SK-MEL-5 (cell line): ENCODE measurements at regions not wholly inside any gene's neighbourhood (a gene's known extent, or its start where the extent isn't known, plus 50 kb on each side); places are given as distances from the start of the nearest gene placed in this dataset.
"Not testable (repeated sequence)": the region's sequence is repeated elsewhere in the genome, so short reads cannot be mapped to it uniquely, and the experiment has no call there.

Experiments used
- DNase-seq: peaks from one replicate; pipeline ENCODE4 v3.0.0-alpha.2; 2016; ENCODE audit warnings: low read depth, low spot score
- in situ Hi-C: cut with HindIII; loops from 2 replicates; pipeline ENCODE4 v1.10.0; 2016; ENCODE audit warnings: low sequenced_read_pairs, high pct_unique_total_duplicates, low pct_unique_long_range_greater_than_20kb

DNA sequence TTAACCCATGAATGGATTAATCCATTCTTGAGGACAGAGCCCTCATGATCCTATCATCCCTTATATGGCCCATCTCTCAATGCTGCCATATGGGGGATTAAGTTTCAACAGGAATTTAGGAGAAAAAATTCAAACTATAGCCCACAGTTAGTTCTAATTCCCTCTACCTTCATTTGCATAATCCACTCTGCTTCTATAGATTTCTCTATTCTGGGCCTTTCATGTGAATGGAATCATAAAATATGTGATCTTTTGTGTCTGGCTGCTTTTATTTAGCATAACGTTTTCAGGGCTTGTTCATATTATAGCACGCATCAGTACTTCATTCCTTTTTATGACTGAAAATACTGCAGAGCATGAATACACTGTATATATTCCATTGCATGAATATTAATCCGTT lies 55.4 kb downstream of the CTSL start:
- in situ Hi-C loops, result no loop called here

DNA sequence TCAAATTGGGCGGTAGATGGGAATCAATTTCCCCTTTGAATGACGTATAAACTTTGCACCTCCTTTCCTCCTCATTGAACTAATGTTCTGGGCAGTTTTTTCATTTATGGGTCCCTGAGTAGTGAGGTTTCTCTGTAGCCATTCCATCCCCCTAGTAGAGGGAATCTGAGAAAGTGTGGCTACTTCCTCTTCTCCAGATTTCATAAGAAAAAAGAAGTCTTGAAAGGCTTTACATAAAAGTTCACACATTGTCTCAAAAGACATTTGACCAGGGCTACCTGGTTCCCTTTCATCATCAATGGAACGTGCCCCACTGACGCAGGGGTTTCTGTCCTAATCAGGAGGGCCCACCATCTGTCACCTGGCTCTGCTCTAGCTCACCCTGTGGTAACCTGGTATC lies 57.3 kb downstream of the CTSL start:
- in situ Hi-C loops, result no loop called here
- DNase-seq, result no peak

More for the DNA sequence above, 55.4 kb downstream of the CTSL start:
- no peak for DNase-seq

DNA sequence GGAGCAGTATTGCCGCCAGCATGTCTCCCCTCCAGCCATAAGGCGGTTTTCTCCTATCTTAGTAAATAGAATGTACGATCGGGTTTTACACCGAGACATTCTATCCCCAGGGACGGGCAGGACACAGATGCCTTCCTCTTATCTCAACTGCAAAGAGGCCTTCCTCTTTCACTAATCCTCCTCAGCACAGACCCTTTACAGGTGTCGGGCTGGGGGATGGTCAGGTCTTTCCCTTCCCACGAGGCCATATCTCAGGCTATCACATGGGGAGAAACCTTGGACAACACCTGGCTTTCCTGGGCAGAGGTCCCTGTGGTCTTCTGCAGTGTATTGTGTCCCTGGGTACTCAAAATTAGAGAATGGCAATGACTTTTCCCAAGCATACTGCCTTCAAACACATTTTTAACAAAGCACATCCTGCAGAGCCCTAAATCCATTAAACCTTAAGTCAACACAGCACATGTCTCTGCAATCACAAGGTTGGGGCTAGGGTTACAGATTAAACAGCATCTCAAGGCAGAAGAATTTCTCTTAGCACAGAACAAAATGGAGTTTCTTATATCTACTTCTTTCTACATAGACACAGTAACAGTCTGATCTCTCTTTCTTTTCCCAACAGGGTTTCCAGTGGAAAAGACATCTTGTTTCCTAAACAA lies 59.5 kb downstream of the CTSL start:
- in situ Hi-C loops, result not testable (repeated sequence)

DNA sequence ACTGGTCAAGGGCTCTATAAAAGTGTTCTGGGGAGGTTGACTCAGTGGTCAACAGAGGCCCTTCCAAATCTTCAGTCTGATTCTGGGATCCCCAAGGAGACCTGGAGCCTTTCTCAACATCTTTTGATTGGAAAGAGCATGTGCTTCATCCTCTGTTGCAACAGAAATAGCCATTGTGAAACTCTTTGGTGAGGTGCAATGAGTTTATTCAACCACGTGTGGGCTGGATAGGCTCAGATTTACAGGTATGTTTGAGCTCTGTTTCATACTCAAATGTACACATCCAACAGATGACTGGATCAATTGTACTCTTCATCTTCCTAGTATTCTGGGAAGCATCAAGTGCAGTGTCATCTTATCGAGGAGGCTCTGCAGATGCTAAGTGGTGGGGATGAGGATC lies 60.5 kb downstream of the CTSL start:
- in situ Hi-C loops, result no loop called here
- DNase-seq, result no peak

More for the DNA sequence above, 59.5 kb downstream of the CTSL start:
- not testable (repeated sequence) for DNase-seq

DNA sequence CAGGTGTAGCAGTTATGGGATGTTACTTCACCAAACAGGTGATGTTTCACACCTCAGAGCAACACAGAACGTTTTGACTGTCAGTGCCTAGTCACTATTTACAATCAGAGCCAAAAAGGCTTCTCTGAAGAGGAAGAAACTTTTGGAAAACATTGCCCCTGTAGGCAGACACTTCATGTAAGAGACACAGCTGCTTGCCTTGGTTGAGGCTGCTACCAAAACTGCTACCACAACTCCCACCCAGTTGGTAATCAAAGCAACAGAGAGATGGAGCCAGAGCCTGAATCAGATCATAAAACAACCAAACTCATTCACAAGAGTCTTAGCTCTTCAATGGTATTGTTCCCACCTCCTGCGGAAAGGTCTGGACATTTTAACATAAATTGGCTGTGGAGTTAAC lies 61.0 kb downstream of the CTSL start:
- in situ Hi-C loops, result no loop called here
- DNase-seq, result no peak

DNA sequence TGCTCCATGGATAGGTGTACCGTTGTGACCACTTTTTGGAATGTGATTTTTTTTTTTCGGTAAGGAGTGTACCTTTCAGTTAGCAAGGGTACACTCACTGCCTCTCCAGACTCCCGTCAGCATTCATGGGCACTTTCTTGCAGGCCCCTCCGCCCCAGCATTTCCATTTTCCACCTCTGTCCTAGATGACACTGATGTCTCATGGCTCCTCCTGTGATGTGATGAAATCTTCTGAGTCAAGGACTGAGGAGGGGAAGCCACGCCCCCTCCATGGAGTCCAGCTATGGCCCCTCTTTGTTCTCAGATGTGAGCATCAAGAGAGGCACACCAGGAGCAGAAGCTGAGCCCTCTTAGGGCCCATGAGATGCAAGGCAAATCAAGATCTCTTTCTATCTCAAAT lies 61.8 kb downstream of the CTSL start:
- peak; percentile 18 for DNase-seq
- in situ Hi-C loops, result no loop called here

DNA sequence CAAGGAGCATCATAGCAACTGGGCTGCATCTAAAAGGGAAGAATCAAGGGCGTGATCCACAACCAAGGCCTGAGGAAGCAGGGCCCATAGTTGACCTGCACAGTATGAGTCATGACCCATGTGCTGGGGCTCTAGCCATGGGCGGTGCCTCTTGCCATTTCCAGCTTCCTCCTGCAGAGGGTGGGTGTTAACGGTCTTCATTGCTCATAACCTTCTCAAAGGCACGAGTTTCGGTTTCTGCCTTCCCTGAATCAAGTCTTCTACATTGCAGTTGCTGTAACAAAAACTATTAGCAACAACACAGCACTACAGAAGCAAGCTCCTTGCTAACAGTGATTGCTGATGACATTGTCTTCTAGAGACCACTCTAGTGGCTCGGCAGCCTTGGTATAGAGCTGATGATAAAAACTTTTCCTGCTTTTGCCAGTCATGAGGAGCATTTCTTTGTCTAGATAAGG lies 66.9 kb downstream of the CTSL start:
- DNase-seq, result peak; percentile 90
- in situ Hi-C loops, result no loop called here

DNA sequence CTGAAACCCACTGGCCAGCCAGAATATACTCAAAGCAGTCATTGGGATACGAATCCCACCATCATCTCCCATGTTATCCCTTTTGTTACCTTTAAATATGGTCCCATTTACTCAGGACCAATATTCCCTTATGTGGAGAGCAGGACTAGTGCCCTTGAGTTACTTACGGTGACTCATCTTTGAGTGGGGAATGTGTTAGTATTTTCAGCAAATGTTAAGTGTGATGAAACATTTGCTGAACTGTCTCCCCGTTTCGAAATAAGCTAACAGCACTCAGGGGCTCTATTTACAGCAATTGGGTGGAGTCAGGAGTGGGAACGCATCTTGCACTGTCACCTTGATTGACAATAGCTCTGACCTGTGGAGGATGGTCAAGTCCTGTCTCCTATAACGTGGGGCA lies 67.4 kb downstream of the CTSL start:
- in situ Hi-C loops, result no loop called here

DNA sequence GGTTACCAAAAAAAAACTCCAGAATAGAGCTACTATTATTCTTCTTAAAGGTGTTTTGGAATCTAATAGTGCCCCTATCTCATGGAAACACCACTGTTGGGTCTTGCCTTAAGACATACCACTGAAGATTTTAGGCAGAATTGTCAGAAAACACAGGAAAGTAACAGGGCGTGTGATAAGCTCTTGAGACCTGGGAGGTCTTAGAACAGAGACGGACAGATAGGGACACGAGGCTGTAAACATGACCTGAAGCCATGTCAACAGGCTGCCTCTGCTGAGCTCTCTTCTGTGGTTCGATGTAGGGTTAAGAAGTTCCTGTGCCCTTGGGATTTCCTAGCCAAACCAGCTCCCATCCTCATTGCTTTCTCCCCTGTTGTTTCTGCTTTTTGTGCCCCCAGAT lies 69.3 kb downstream of the CTSL start:
- in situ Hi-C loops, result no loop called here

More for the DNA sequence above, 67.4 kb downstream of the CTSL start:
- DNase-seq, result peak; percentile 43

DNA sequence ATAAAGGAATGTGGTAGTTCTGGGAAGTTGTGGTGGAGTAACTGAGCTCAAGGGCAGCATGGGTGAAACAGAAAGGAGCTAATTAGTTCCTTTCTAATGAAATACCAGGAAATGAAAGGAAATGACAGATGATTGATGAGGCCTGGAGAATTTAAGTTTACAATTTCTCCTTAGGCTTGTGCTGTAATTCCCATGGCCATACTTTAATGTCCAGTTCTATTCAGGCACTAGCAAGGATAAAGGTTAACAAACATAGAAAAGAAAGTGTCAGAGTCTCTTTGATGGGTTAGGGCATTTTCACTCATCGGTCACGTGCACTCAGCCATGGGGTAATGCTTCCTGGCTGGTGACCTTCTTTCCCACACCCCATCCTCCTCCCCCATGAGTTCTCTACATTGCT lies 70.3 kb downstream of the CTSL start:
- DNase-seq, result peak; percentile 33
- in situ Hi-C loops, result no loop called here

More for the DNA sequence above, 69.3 kb downstream of the CTSL start:
- no peak for DNase-seq

DNA sequence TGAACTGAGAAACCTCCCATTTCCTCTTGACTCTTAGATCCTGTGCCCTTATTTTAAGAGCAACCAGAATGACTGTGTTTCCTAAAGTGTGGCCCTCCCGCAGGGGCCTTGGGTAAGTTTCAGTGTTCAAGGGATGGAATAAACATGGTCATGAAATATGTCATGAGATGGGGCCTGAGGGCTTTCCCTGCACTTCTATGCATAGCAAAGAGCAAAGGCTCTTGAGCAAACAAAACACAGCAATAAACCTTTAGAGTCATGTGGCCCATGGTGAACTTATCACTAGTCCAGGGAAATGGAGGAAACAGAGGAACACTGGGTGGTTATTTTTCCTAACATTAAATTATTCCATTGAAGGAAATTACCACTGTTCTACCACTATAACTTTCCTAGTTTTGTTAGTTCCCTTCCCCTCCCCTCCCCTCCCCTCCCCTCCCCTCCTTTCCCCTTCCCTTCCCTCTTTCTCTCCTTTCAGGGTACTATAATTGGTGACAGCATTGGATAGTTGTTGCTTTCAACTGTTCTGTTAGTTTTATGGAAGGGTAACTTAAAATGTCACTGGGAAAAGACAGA lies 72.4 kb downstream of the CTSL start:
- peak; percentile 89 for DNase-seq
- in situ Hi-C loops, result no loop called here

DNA sequence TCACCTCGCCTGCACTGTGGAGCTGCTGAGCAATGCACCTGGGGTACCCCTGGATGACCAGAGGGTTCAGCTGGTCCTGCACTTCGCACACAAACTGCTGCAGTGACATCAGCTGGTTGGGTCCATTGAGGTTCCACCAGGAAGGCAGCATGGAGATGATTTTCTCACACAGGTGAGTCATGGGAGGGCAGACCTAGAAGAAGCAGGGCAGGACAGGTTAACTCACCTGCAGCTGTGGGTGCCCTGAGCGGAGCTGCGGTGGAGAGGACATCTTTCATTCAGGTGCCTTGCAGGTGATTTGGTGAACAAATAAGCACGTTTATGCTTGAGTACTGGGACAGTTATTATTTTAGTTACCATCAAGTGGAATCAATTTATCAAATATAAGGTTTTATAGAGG lies 73.6 kb downstream of the CTSL start:
- in situ Hi-C loops, result no loop called here
- no peak for DNase-seq

DNA sequence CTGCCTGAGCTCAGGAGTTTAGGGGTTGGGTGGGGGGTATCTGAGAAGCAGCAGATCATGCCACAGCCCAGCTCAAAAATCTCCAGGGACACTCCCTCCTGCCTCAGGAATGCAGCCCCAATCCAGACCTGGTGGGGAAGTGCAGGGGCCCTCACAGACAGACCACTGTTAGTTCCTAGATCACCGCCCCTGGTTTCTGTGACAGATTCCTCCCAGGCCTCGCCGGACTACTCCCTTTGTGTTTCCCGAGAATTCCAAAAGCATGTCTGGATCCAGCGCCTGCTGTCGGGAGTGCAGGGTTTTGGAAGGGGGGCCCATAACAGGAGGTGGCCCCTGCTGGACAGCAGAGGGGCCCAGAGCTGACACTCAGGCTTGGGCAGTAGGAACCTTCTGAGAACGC lies 74.5 kb downstream of the CTSL start:
- in situ Hi-C loops, result no loop called here
- DNase-seq, result no peak

DNA sequence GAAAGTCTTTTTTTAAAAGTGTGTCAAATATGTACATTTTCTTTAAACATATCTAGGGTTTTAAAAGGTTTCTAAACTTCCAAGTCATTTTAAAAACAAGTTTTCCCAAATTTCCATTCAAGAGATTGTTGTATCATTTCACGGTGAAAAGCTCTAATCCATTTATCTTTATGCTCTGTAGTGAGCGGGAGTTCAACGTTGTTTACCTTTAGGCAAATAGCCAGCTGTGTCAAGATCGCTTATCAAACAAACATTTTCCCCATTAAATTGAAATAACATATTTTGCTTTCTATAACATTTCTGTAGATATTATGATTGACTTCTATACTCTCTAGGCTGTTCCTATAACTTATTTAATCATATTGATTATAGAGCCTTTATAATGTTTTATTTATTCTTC lies 75.1 kb downstream of the CTSL start:
- no peak for DNase-seq
- in situ Hi-C loops, result no loop called here

DNA sequence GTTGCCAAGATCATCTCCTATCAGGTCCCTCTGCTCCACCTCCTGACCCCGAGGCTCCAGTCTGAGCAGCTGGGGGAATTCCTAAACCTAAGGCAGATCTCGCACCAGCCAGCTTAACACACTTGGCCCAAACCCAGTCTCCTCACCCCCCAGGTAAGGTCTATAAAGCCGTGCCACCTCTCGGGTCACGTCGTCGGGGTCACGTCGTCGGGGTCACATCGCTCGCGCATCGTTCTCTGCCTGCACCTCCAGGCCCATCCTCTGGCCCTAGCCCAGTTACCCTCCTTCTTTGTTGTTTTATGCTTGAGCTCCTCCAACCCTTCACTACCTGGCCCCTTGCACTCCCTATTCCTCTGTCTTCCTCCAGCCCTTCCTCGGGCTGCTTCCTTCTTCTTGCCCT lies 77.2 kb downstream of the CTSL start:
- in situ Hi-C loops, result no loop called here
- DNase-seq, result no peak

DNA sequence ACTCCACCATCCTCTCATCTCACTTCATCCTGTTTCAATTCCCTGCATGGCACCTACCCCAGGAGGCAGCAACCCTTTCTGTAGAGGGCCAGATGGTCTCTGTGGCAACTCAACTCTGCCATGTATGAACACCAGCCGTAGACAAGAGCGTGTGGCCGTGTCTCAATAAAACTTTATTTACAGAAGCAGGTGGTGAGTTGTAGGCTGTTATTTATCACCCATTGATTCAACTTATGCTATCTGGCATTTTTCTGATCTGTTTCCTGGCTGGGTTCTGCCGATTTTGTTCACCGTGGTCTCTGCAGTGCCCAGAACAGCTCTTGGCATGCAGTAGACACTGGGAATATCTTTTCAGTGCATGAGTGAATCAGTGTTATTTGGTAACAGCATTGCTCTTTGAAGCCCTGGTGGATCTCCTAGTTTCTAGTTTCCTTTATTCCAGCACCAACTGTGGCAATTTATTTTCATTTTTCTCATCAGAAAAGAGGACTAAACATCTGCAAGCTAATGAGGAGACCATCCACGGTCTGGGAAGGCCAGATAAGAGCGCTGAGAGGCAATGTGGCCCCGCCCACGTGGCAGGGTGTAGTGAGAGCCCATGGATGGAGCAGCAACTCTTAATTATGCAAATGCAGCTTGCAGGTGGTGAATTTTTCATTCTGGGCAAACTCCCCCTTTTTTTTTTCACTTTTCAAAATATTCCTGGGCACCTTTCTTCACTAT lies 77.9 kb downstream of the CTSL start:
- in situ Hi-C loops, result no loop called here
- no peak for DNase-seq

DNA sequence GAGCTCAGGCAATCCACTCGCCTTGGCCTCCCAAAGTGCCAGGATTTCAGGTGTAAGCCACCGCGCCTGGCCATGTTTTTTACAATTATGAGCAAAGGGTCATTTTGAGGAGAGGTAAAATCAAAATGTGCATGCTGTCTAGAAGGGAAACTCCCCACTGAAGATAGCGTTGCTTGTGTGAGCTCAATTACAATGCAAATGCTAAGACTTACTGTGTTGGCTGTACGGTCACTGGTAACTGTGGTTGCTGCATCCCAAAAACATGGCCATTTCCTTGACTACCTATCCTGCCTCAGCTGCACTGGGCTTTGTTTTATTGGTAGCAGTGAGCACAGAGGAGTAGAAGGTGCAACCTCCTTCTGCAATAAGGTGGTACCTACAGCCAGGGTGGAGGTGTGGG lies 77.4 kb upstream of the SPATA31E1 start:
- in situ Hi-C loops, result no loop called here

DNA sequence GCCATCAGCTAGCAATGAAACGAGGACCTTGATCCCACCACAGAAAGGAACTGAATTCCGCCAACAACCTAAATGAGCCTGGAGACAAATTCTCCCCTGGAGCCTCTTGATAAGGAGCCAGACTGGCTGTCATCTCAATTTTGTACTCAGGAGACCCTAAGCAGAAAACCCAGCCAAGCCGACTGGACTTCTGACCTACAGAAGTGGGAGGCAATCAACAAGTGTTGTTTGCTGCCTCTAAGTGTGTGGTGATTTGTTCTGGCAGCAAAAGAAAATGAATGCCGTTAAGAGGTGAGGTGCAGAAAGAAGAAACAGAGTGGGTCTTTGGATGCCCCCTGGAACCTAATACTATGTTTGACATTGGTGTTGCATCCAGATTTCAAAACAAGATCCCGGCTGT lies 72.7 kb upstream of the SPATA31E1 start:
- DNase-seq, result no peak
- in situ Hi-C loops, result no loop called here

More for the DNA sequence above, 77.4 kb upstream of the SPATA31E1 start:
- DNase-seq, result no peak

DNA sequence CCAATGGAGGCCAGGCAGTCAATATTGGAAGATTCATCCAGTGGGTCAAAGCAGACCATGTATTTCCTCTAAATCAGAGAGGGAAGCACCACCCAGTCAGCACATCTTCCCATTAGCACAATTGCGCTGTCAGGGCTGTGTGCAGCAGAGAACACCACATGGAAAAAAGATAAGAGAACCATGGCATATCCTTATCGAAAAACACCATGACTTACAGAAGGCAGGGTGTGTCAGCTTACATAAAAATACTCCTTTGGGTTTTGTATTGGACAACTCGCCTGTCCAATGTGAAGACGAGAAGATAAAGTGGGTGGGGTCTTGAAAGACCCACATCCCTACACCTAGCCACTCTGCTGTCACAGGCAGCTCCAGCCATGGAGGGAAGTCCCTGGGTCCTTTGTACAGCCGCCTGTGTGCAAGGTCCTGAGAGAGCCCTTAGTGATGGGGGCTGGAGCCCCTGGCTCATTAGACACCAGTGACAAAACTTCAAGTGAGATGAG lies 71.9 kb upstream of the SPATA31E1 start:
- in situ Hi-C loops, result no loop called here
- DNase-seq, result no peak
